HCT116 (cell line): ENCODE measurements at regions not wholly inside any gene's neighbourhood (a gene's known extent, or its start where the extent isn't known, plus 50 kb on each side); places are given as distances from the start of the nearest gene placed in this dataset.

Source experiments
- ATAC-seq: fragments of 200-7000 bp; cut with Tn5 transposase; 2 replicates; pipeline ENCODE4 v1.9.1; 2020; ENCODE audit warnings: mild to moderate bottlenecking, moderate library complexity
- BruUV-seq: library from RNA; stranded (reverse); fragments of 400-500 nt; replicated peaks from 2 replicates; lab custom pipeline; 2021; lab: Mats Ljungman, UMichigan
- CTCF ChIA-PET: fragments of 300-600 bp; sonication (Branson Sonifier 250); formaldehyde crosslinking; loops from one replicate; lab custom pipeline; 2021; ENCODE audit warnings: antibody characterized with exemption; lab: Charles Lee
- POLR2A ChIA-PET: fragments of 300-600, 350-600 bp; sonication (Branson Sonifier 250); formaldehyde crosslinking; loops from one replicate; lab custom pipeline; 2021; ENCODE audit warnings: antibody characterized with exemption; lab: Charles Lee
- RAD21 ChIA-PET, 2 experiments: fragments of 300-600 bp; sonication (Branson Sonifier 250); formaldehyde crosslinking; loops; one replicate each; lab custom pipeline; 2023; ENCODE audit warnings: low total read pairs in 2 of 2; ENCODE audit not compliant: uncharacterized antibody in 2 of 2, unreplicated experiment in 2 of 2, low non-redundant PET in 1 of 2; lab: Charles Lee
- DNase-seq: peaks from one replicate; pipeline ENCODE4 v3.0.0-alpha.2; 2010; ENCODE audit warnings: low read depth, low spot score
- H2AFZ ChIP-seq: fragments of 200-600 bp; shearing (Covaris generic), sonication (generic); 2 replicates; pipeline ENCODE4 v1.6.1; 2017; ENCODE audit warnings: low read depth, mixed run types, mixed read lengths, antibody characterized with exemption, low read length; ENCODE audit not compliant: poor library complexity, severe bottlenecking
- H3K27ac ChIP-seq: 2 replicates; pipeline ENCODE4 v1.5.1; 2012; ENCODE audit warnings: low read depth, low read length
- H3K27me3 ChIP-seq: fragments of 200-600 bp; sonication (generic); 2 replicates; pipeline ENCODE4 v1.6.1; 2016; ENCODE audit warnings: mixed run types, low read length, mixed read lengths; ENCODE audit not compliant: insufficient read depth
- H3K36me3 ChIP-seq, 2 experiments: fragments of 200-500 bp in 1 of 2; fragments of 200-600 bp in 1 of 2; sonication (Bioruptor generic) in 1 of 2; sonication (generic) in 1 of 2; 2 replicates each; pipeline versions ENCODE4 v1.5.1 to v1.6.1; 2014 to 2016; ENCODE audit warnings: low read length in 2 of 2, inconsistent platforms in 1 of 2, mixed read lengths in 1 of 2, mixed run types in 1 of 2; ENCODE audit not compliant: insufficient read depth in 2 of 2, control insufficient read depth in 1 of 2
- H3K4me1 ChIP-seq, 2 experiments: fragments of 200-600 bp in 1 of 2; sonication (generic) in 1 of 2; 2 replicates each; pipeline versions ENCODE4 v1.5.1 to v1.6.1; 2012 to 2017; ENCODE audit warnings: low read length in 2 of 2, inconsistent platforms in 1 of 2, mild to moderate bottlenecking in 1 of 2, mixed read lengths in 1 of 2, mixed run types in 1 of 2, moderate library complexity in 1 of 2; ENCODE audit not compliant: insufficient read depth in 2 of 2, control insufficient read depth in 1 of 2
- H3K4me2 ChIP-seq: fragments of 200-600 bp; sonication (generic); 2 replicates; pipeline ENCODE4 v1.6.1; 2017; ENCODE audit warnings: mixed run types, low read length, mixed read lengths
- H3K4me3 ChIP-seq, 2 experiments: fragments of 200-600 bp in 1 of 2; sonication (generic) in 1 of 2; replicated peaks in 1 of 2; 2 replicates each; pipeline ENCODE4 v1.5.1; 2011 to 2016; ENCODE audit warnings: low read length in 2 of 2, control low read depth in 1 of 2, low read depth in 1 of 2, mild to moderate bottlenecking in 1 of 2, mixed read lengths in 1 of 2, mixed run types in 1 of 2
- H3K79me2 ChIP-seq: fragments of 200-600 bp; sonication (generic); 2 replicates; pipeline ENCODE4 v1.6.1; 2017; ENCODE audit warnings: mild to moderate bottlenecking, mixed run types, low read length, moderate library complexity, mixed read lengths; ENCODE audit not compliant: insufficient read depth
- H3K9ac ChIP-seq: fragments of 200-600 bp; sonication (generic); 2 replicates; pipeline ENCODE4 v1.6.1; 2016; ENCODE audit warnings: low read length, mixed read lengths
- H3K9me2 ChIP-seq: fragments of 200-600 bp; sonication (generic), shearing (Covaris generic); 2 replicates; pipeline ENCODE4 v1.6.1; 2017; ENCODE audit warnings: mixed run types, mild to moderate bottlenecking, moderate library complexity; ENCODE audit not compliant: insufficient read depth
- H3K9me3 ChIP-seq, 2 experiments: fragments of 200-500 bp in 1 of 2; fragments of 200-600 bp in 1 of 2; sonication (Bioruptor generic) in 1 of 2; sonication (generic) in 1 of 2; 2 replicates each; pipeline ENCODE4 v1.6.1; 2014 to 2017; ENCODE audit warnings: low read length in 2 of 2, mixed read lengths in 2 of 2, inconsistent platforms in 1 of 2, low read depth in 1 of 2, mild to moderate bottlenecking in 1 of 2, mixed run types in 1 of 2, moderate library complexity in 1 of 2; ENCODE audit not compliant: control insufficient read depth in 1 of 2, insufficient read depth in 1 of 2
- H4K20me1 ChIP-seq: fragments of 200-600 bp; sonication (generic), shearing (Covaris generic); 2 replicates; pipeline ENCODE4 v1.6.1; 2017; ENCODE audit warnings: mixed run types, mild to moderate bottlenecking, moderate library complexity; ENCODE audit not compliant: insufficient read depth
- CBX3 ChIP-seq: IDR thresholded peaks from 2 replicates; pipeline ENCODE4 v1.6.1; 2012; ENCODE audit warnings: low read depth
- CEBPB ChIP-seq: IDR thresholded peaks from 2 replicates; pipeline ENCODE4 v1.6.1; 2012; ENCODE audit warnings: low read depth
- ELF1 ChIP-seq: IDR thresholded peaks from 2 replicates; pipeline ENCODE4 v1.6.1; 2012; ENCODE audit warnings: low read depth, borderline replicate concordance
- FOSL1 ChIP-seq: IDR thresholded peaks from 2 replicates; pipeline ENCODE4 v1.6.1; 2012; ENCODE audit warnings: low read depth
- MAX ChIP-seq: IDR thresholded peaks from 2 replicates; pipeline ENCODE4 v1.6.1; 2012
- ZBTB33 ChIP-seq: IDR thresholded peaks from 2 replicates; pipeline ENCODE4 v1.6.1; 2011; ENCODE audit warnings: mild to moderate bottlenecking, low read length, moderate library complexity; ENCODE audit not compliant: insufficient replicate concordance; ENCODE audit errors: extremely low read depth
- ZNF274 ChIP-seq: fragments of 200-500 bp; sonication (Bioruptor generic); IDR thresholded peaks from 2 replicates; pipeline ENCODE4 v1.6.1; 2014; ENCODE audit warnings: mild to moderate bottlenecking, low read depth, low read length, inconsistent platforms
- intact Hi-C: fragments of 100-400 bp; cut with micrococcal nuclease; formaldehyde crosslinking; loops from 2 replicates; pipeline ENCODE4 v1.10.0; 2022

- no peak for TF ChIP-seq ZNF274
- no peak for TF ChIP-seq ZBTB33
These were observed 854.3 kb downstream of the C4orf33 start (continued) for GRCh38 chr4:129950217-129950616.

GRCh38 chr4:129966175-129966574, 870.2 kb downstream of the C4orf33 start:
- Histone ChIP-seq H3K27me3 (no peaks in the 10 kb centered on the region), H3K9me2 (no peaks in the 10 kb centered on the region), H4K20me1 (no peaks in the 10 kb centered on the region), H3K4me2 (no peak overlapping the region), H3K36me3 (no peaks in the 10 kb centered on the region), H2AFZ (no peak overlapping the region), H3K27ac (no peak overlapping the region), H3K9ac (no peak overlapping the region), H3K4me3 (no peak overlapping the region), H3K4me1 (no peaks in the 10 kb centered on the region), H3K79me2 (no peaks in the 10 kb centered on the region), H3K9me3 (no peaks in the 10 kb centered on the region)
- ChIA-PET POLR2A (no interaction called here), RAD21 (no interaction called here), CTCF (no interaction called here)
- DNase-seq (no peak), ATAC-seq (no peak)
- intact Hi-C loops, result no loop called here
- BruUV-seq, result no TSS peak
- TF ChIP-seq ZNF274 (no peak), MAX (no peak), CEBPB (no peak), CBX3 (no peak), FOSL1 (no peak), ZBTB33 (no peak), ELF1 (no peak)
